Sigmoid colon (tissue), 4 donors: ENCODE measurements at regions not wholly inside any gene's neighbourhood (a gene's known extent, or its start where the extent isn't known, plus 50 kb on each side); places are given as distances from the start of the nearest gene placed in this dataset.

Source experiments
- CTCF ChIP-seq, 4 experiments: fragments of 450-650 bp in 3 of 4; fragments of 200-600 bp in 1 of 4; IDR thresholded peaks; one replicate each; pipeline ENCODE4 v1.5.1; 2016 to 2019; ENCODE audit warnings: antibody characterized with exemption in 4 of 4, mild to moderate bottlenecking in 3 of 4, moderate library complexity in 2 of 4
- POLR2A ChIP-seq, 2 donors: fragments of 450-650 bp; IDR thresholded peaks; one replicate each; pipeline ENCODE4 v1.6.1; 2016; ENCODE audit warnings: antibody characterized with exemption in 2 of 2, mild to moderate bottlenecking in 2 of 2, moderate library complexity in 2 of 2
- POLR2AphosphoS5 ChIP-seq, 4 donors: sonication (generic); formaldehyde crosslinking; IDR thresholded peaks; one replicate each; pipeline ENCODE4 v1.6.1; 2017; ENCODE audit warnings: antibody characterized with exemption in 4 of 4

GRCh38 chr6:106033806-106034205 is 52.3 kb upstream of the PRDM1 start:
- TF ChIP-seq CTCF (IDR thresholded peaks at IDR 0.05) = no peak
- no peak for TF ChIP-seq POLR2A (IDR thresholded peaks at IDR 0.05)
- TF ChIP-seq POLR2AphosphoS5 (IDR thresholded peaks at IDR 0.05) = no peak
